GM12878 (cell line): ENCODE measurements at regions not wholly inside any gene's neighbourhood (a gene's known extent, or its start where the extent isn't known, plus 50 kb on each side); places are given as distances from the start of the nearest gene placed in this dataset.

Experiments
- ATAC-seq: fragments of 200-7000 bp; cut with Tn5 transposase; 3 replicates; pipeline ENCODE4 v1.9.1; 2020; ENCODE audit warnings: mild to moderate bottlenecking, moderate library complexity
- BruUV-seq: library from RNA; stranded (reverse); fragments of 400-500 nt; replicated peaks from 2 replicates; lab custom pipeline; 2021; lab: Mats Ljungman, UMichigan
- CTCF ChIA-PET: fragments of 300-600 bp; sonication (Branson Sonifier 250); formaldehyde crosslinking; extraction: SDS; loops from one replicate; lab custom pipeline; 2021; ENCODE audit warnings: inconsistent platforms; lab: Yijun Ruan, JAX
- POLR2A ChIA-PET: fragments of 350-600 bp; formaldehyde crosslinking; extraction: SDS; loops from one replicate; lab custom pipeline; 2021; ENCODE audit warnings: inconsistent platforms; lab: Charles Lee
- RAD21 ChIA-PET: fragments of 300-600 bp; sonication (Branson Sonifier 250); formaldehyde crosslinking; loops from one replicate; lab custom pipeline; 2023; ENCODE audit warnings: antibody characterized with exemption; ENCODE audit not compliant: unreplicated experiment; lab: Charles Lee
- SMC1A ChIA-PET: fragments of 300-600 bp; sonication (Branson Sonifier 250); formaldehyde crosslinking; loops from one replicate; lab custom pipeline; 2023; ENCODE audit not compliant: unreplicated experiment, uncharacterized antibody; lab: Charles Lee
- DNase-seq: peaks from one replicate; pipeline ENCODE4 v3.0.0-alpha.2; 2011; ENCODE audit warnings: low read depth, low spot score
- FAIRE-seq: peaks from 3 replicates; lab custom pipeline; 2011; peaks lifted over from hg19 to GRCh38; lab: Jason Lieb, UNC
- H2AFZ ChIP-seq: 2 replicates; pipeline ENCODE4 v1.6.0; 2011; ENCODE audit warnings: low read depth, low read length, control low read depth; ENCODE audit not compliant: control insufficient read depth
- H3K27ac ChIP-seq: 2 replicates; pipeline ENCODE4 v1.5.1; 2011; ENCODE audit warnings: control low read depth; ENCODE audit not compliant: control insufficient read depth, insufficient read depth
- H3K27me3 ChIP-seq, 2 experiments: replicated peaks in 1 of 2; 2 replicates each; pipeline versions ENCODE4 v1.6.0 to v1.6.1; 2011; ENCODE audit warnings: low read length in 1 of 2; ENCODE audit not compliant: control insufficient read depth in 2 of 2, insufficient read depth in 2 of 2
- H3K36me3 ChIP-seq, 2 experiments: 2 replicates each; pipeline ENCODE4 v1.5.1; 2011; ENCODE audit warnings: low read length in 1 of 2; ENCODE audit not compliant: control insufficient read depth in 2 of 2, insufficient read depth in 2 of 2
- H3K4me1 ChIP-seq: 2 replicates; pipeline ENCODE4 v1.6.1; 2011; ENCODE audit warnings: mild to moderate bottlenecking, low read length, moderate library complexity, mixed read lengths; ENCODE audit not compliant: control insufficient read depth, insufficient read depth
- H3K4me2 ChIP-seq: 2 replicates; pipeline ENCODE4 v1.6.0; 2011; ENCODE audit warnings: control low read depth; ENCODE audit not compliant: control insufficient read depth, insufficient read depth
- H3K4me3 ChIP-seq: fragments of 200-600 bp; sonication (generic); 2 replicates; pipeline ENCODE4 v1.5.1; 2016
- H3K79me2 ChIP-seq: 2 replicates; pipeline ENCODE4 v1.6.0; 2011; ENCODE audit warnings: low read length; ENCODE audit not compliant: control insufficient read depth, insufficient read depth
- H3K9ac ChIP-seq: 2 replicates; pipeline ENCODE4 v1.8.0; 2011; ENCODE audit warnings: low read length, control low read depth, mixed read lengths; ENCODE audit not compliant: control insufficient read depth, insufficient read depth
- H3K9me3 ChIP-seq: replicated peaks from 3 replicates; pipeline ENCODE4 v1.5.1; 2011; ENCODE audit warnings: mild to moderate bottlenecking, low read length; ENCODE audit not compliant: control insufficient read depth, insufficient read depth
- H4K20me1 ChIP-seq: 2 replicates; pipeline ENCODE4 v1.6.0; 2011; ENCODE audit not compliant: control insufficient read depth, insufficient read depth
- BCLAF1 ChIP-seq: fragments of 450-650 bp; IDR thresholded peaks from 2 replicates; pipeline ENCODE4 v1.6.1; 2017; ENCODE audit warnings: antibody characterized with exemption, mild to moderate bottlenecking, moderate library complexity
- CEBPB ChIP-seq, 2 experiments: fragments of 150-350 bp in 1 of 2; IDR thresholded peaks; 2 replicates each; pipeline ENCODE4 v1.6.1; 2012 to 2014; ENCODE audit warnings: low read depth in 2 of 2, low read length in 2 of 2, borderline replicate concordance in 1 of 2, inconsistent platforms in 1 of 2
- EZH2 ChIP-seq: IDR thresholded peaks from 2 replicates; pipeline ENCODE4 v1.6.1; 2012; ENCODE audit warnings: low read depth, mild to moderate bottlenecking, control low read depth, inconsistent platforms, low read length, borderline replicate concordance; ENCODE audit not compliant: control insufficient read depth
- HCFC1 ChIP-seq: fragments of 150-350 bp; IDR thresholded peaks from 2 replicates; pipeline ENCODE4 v1.6.1; 2014; ENCODE audit warnings: low read length
- KLF5 ChIP-seq: fragments of 450-650 bp; IDR thresholded peaks from 2 replicates; pipeline ENCODE4 v1.6.1; 2014; ENCODE audit warnings: mild to moderate bottlenecking; ENCODE audit not compliant: partially characterized antibody
- MYC ChIP-seq: IDR thresholded peaks from 2 replicates; pipeline ENCODE4 v1.6.1; 2011; ENCODE audit warnings: mild to moderate bottlenecking, low read length, moderate library complexity, inconsistent platforms; ENCODE audit not compliant: insufficient read depth, insufficient replicate concordance, insufficient read length, severe bottlenecking
- SRF ChIP-seq, 2 experiments: IDR thresholded peaks; 2 replicates each; pipeline ENCODE4 v1.6.1; 2011; ENCODE audit warnings: low read depth in 2 of 2, low read length in 2 of 2, mild to moderate bottlenecking in 1 of 2, moderate library complexity in 1 of 2
- WGBS: methylation state at CpG from one replicate; pipeline ENCODE4 v1.1.6; 2016; ENCODE audit warnings: low lambda C conversion rate; ENCODE audit not compliant: insufficient replicate concordance, insufficient coverage; ENCODE audit errors: missing lambda C conversion rate; 5-methylcytosine and 5-hydroxymethylcytosine counted together
- in situ Hi-C: fragments of 300-500 bp; cut with MboI; formaldehyde crosslinking; loops from 9 replicates; pipeline ENCODE4 v1.14.3; 2018; ENCODE audit warnings: mixed read lengths
- intact Hi-C: fragments of 100-400 bp; cut with micrococcal nuclease; formaldehyde crosslinking; loops from one replicate; pipeline ENCODE4 v1.14.2; 2022; ENCODE audit not compliant: unreplicated experiment

GRCh38 chr12:75974323-75975187, 57.0 kb downstream of the PHLDA1 start:
- no TSS peak for BruUV-seq
- ChIA-PET POLR2A (interaction anchor here (0.6 to 1.9 kb wide), 7 partner anchors 8 to 117 kb away, joined by 3 to 6 read pairs (median 4); no protein-coding TSS in a partner anchor), CTCF (interaction anchor here (0.9 to 1.5 kb wide), 5 partner anchors 13 to 56 kb away, joined by 3 to 5 read pairs (median 3); partner anchors contain the start of gene PHLDA1), SMC1A (interaction anchor here (0.8 to 14.9 kb wide), 12 partner anchors 8 to 446 kb away, joined by 3 to 327 read pairs (median 5); partner anchors contain the start of gene PHLDA1), RAD21 (interaction anchor here (0.6 to 1.6 kb wide), 4 partner anchors 12 to 60 kb away, joined by 3 to 4 read pairs (median 3); no protein-coding TSS in a partner anchor)
- peaks cover 19% of the 10 kb centered on the region for H3K4me1 ChIP-seq
- intact Hi-C loops (no loop called here), in situ Hi-C loops (no loop called here)
- TF ChIP-seq CEBPB (IDR thresholded peaks at IDR 0.05; ENCODE audit: borderline replicate concordance in 1 of 2, low read depth in 2 of 2, low read length in 2 of 2), result no peak
- no peak for TF ChIP-seq MYC
- no peak for TF ChIP-seq KLF5
- no peak for TF ChIP-seq SRF (IDR thresholded peaks at IDR 0.05; ENCODE audit: low read depth in 2 of 2, low read length in 2 of 2)
- TF ChIP-seq HCFC1, result no peak
- TF ChIP-seq BCLAF1, result no peak
- TF ChIP-seq EZH2, result no peak
- H3K27ac ChIP-seq, result no peak overlapping the region
- no peak overlapping the region for H3K4me3 ChIP-seq
- H2AFZ ChIP-seq, result no peak overlapping the region
- no peaks in the 10 kb centered on the region for H3K79me2 ChIP-seq
- no peaks in the 10 kb centered on the region for H4K20me1 ChIP-seq
- FAIRE-seq, result no peak
- no peaks in the 10 kb centered on the region for H3K36me3 ChIP-seq
- no peak overlapping the region for H3K9ac ChIP-seq
- ATAC-seq, result no peak
- no peaks in the 10 kb centered on the region for H3K9me3 ChIP-seq
- 67% methylated on average over 5 of the region's 5 CpGs for WGBS
- DNase-seq, result no peak
- H3K4me2 ChIP-seq, result no peak overlapping the region
- no peaks in the 10 kb centered on the region for H3K27me3 ChIP-seq
